ENCODE measurements at regions not wholly inside any gene's neighbourhood (a gene's known extent, or its start where the extent isn't known, plus 50 kb on each side); places are given as distances from the start of the nearest gene placed in this dataset.

DNA sequence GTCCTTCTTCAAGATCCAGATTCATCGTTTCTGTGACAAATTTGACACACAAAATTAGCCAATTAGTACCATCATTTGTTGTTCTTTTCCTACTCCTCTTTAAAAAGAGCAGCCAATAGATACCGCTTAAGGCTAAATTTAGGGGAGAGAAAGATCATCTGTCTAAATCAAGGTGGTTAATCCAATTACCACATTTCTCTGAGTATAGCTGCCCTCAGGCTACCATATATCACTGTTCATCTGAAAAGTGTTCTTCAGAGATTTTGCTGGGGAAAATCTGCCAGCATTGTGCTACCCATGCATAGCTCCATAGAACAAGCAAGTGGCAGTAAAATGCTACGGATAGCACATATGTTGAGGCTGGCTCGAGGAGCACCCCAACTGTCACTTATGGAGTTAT, 110.3 kb upstream of the ESRRG start:
- TF ChIP-seq EZH2 (IDR thresholded peaks at IDR 0.05; ENCODE audit: insufficient read depth, poor library complexity, severe bottlenecking) (no peak), EZH2phosphoT487 (IDR thresholded peaks at IDR 0.05; ENCODE audit: insufficient read depth, low read depth) (no peak)

All from GM23248 (cell line).